ENCODE measurements at regions not wholly inside any gene's neighbourhood (a gene's known extent, or its start where the extent isn't known, plus 50 kb on each side); places are given as distances from the start of the nearest gene placed in this dataset.

DNA sequence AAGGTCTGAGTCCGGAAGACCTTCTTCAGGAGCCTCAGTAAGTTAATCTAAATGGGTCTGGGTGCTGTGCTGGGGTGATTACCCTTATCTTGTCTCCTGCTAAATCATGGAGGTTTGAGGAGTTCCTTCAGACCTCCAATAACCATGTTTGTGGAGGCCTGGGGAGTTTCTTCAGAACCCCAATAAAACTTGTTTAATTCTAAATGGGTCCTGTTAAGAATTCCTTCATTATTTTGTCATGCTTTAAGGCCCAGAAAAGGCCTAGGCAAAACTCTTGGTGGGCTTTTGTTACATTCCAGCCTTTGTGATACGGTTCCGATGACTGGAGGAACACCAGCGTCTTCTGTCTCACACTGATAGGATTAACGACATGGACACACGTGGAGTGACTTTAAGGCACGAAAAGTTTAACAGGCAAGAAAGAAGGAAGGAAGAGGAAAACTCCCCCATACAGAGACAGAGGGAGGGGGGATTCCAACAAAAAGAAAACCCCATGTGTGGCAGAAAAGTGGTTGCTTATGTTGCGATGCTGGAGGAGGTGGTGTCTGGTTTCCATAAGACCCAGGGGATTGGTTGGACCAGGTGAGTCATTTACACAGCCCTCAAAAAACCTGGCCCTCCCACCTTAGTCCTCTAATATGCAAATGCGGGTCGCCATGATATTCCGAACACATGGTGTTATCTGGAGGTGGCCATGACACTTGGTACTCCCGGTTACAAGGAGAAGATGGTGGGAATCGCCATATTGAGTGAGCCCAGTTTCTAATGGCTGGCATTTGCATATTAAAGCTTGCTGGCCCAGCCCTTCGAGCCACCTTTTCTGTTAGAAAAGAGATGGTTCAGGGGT is 72.6 kb upstream of the MFGE8 start:
- Histone ChIP-seq H3K4me3 (no peak overlapping the region), H3K27me3 (replicated peaks; ENCODE audit: insufficient read depth) (no peaks in the 10 kb centered on the region), H3K36me3 (no peaks in the 10 kb centered on the region), H3K9me3 (no peaks in the 10 kb centered on the region), H3K27ac (no peak overlapping the region), H3K4me1 (ENCODE audit: control insufficient read depth in 1 of 2, low read depth in 2 of 2) (peaks cover 3 to 15% of the 10 kb centered on the region in 2 donors)
- TF ChIP-seq, protein P1, sequence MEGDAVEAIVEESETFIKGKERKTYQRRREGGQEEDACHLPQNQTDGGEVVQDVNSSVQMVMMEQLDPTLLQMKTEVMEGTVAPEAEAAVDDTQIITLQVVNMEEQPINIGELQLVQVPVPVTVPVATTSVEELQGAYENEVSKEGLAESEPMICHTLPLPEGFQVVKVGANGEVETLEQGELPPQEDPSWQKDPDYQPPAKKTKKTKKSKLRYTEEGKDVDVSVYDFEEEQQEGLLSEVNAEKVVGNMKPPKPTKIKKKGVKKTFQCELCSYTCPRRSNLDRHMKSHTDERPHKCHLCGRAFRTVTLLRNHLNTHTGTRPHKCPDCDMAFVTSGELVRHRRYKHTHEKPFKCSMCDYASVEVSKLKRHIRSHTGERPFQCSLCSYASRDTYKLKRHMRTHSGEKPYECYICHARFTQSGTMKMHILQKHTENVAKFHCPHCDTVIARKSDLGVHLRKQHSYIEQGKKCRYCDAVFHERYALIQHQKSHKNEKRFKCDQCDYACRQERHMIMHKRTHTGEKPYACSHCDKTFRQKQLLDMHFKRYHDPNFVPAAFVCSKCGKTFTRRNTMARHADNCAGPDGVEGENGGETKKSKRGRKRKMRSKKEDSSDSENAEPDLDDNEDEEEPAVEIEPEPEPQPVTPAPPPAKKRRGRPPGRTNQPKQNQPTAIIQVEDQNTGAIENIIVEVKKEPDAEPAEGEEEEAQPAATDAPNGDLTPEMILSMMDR (IDR thresholded peaks at IDR 0.05), result no peak
- no peak for DNase-seq (ENCODE audit: low spot score)
- no peak for ATAC-seq (ENCODE audit: insufficient number of reproducible peaks, low FRiP score, low read depth)

DNA sequence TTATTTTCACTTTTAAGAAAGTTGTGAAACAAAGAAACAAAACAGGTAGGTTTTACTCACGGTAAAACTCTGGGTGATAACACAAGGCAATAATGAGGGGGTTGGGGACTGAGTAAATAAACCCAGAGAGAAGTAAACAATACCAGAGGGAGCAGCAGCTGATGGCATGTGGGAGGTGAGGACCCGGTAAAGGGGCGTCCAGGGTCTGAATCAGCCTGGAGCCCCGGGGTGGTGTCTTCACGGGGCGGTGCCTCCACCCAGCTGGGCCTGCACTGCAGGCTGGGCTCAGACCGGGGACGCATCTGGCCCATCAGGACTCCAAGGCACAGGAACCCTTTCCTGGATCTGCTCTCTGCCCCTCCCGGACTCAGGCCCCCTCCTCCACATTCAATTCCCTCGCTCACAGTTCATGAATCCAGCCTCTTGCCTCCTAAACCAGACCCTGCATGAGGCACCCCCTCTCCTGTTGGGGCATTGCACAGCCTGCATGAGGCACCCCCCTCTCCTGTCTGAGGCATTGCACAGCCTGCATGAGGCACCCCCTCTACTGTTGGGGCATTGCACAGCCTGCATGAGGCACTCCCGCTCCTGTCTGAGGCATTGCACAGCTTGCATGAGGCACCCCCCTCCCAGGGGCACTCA is 73.9 kb upstream of the MFGE8 start:
- no peak for ATAC-seq (ENCODE audit: insufficient number of reproducible peaks, low FRiP score, low read depth)
- Histone ChIP-seq H3K9me3 (no peaks in the 10 kb centered on the region), H3K27me3 (replicated peaks; ENCODE audit: insufficient read depth) (no peaks in the 10 kb centered on the region), H3K4me1 (ENCODE audit: control insufficient read depth in 1 of 2, low read depth in 2 of 2) (peaks cover 0 to 10% of the 10 kb centered on the region in 2 donors), H3K36me3 (no peaks in the 10 kb centered on the region), H3K4me3 (no peak overlapping the region), H3K27ac (no peak overlapping the region)
- DNase-seq (ENCODE audit: low spot score), result no peak
- TF ChIP-seq, protein P1 (IDR thresholded peaks at IDR 0.05), result no peak

DNA sequence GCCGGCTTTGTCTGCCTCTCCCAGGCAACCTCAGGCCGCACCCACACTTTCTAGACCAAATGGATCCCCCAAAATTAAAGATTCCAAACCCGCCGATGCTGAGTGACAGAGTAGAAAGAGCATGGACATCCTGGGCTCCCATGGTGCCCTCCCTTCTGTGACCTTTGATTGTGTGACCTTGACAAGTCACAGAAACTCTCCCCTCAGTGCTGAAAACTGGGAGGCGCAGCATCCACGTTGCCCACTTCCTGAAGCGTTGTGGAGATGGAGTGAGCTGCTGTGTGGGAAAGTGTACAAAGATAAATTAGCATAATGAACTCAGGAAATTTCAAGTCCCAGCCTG is 74.4 kb upstream of the MFGE8 start:
- DNase-seq (ENCODE audit: low spot score) (no peak), ATAC-seq (ENCODE audit: insufficient number of reproducible peaks, low FRiP score, low read depth) (no peak)
- TF ChIP-seq, protein P1 (IDR thresholded peaks at IDR 0.05), result no peak
- H3K4me3 ChIP-seq, result no peak overlapping the region
- no peaks in the 10 kb centered on the region for H3K9me3 ChIP-seq
- H3K4me1 ChIP-seq (ENCODE audit: control insufficient read depth in 1 of 2, low read depth in 2 of 2), result peaks cover 0 to 5% of the 10 kb centered on the region in 2 donors
- H3K36me3 ChIP-seq, result no peaks in the 10 kb centered on the region
- no peak overlapping the region for H3K27ac ChIP-seq
- no peaks in the 10 kb centered on the region for H3K27me3 ChIP-seq (replicated peaks; ENCODE audit: insufficient read depth)

DNA sequence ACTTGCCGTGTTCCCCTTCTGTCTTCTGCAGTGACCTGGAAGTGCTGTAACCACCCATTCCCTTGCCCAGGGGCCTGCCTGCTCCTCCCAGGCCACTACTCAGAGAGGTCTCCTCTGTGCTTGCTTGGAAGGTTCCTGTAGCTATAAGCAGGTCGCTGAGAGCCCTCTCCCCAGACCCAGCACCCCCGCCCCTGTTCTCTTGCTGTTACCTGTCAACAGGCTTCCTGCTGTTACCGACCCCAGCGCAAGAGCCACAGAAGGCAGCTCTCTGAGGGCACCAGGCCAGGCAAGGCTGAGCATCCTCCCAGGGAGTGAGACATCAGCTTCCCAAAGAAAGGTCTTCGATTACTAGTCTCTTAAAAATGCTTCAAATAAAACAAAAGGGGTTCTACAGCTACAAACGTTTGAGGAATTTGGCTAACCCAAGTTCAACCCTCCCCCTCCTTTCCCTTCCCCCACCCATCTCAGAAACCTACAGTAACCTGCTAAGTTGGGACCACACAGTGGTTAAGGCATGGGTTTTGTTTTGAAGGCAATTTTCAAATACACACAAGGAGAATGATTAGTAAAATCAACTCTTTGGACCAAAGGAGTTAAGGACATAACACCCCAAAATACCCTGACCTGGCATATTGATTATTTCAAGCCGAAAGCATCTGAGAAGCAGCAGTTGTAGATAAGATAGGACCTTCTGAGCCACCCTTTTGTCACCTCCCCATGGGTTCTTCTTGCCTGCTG is 74.9 kb upstream of the MFGE8 start:
- TF ChIP-seq, protein P1 (IDR thresholded peaks at IDR 0.05), result no peak
- Histone ChIP-seq H3K27ac (no peak overlapping the region), H3K4me3 (no peak overlapping the region), H3K27me3 (replicated peaks; ENCODE audit: insufficient read depth) (no peaks in the 10 kb centered on the region), H3K36me3 (no peaks in the 10 kb centered on the region), H3K4me1 (ENCODE audit: control insufficient read depth in 1 of 2, low read depth in 2 of 2) (peaks cover 0 to under 1% of the 10 kb centered on the region in 2 donors), H3K9me3 (no peaks in the 10 kb centered on the region)
- no peak for ATAC-seq (ENCODE audit: insufficient number of reproducible peaks, low FRiP score, low read depth)
- DNase-seq (ENCODE audit: low spot score), result no peak

DNA sequence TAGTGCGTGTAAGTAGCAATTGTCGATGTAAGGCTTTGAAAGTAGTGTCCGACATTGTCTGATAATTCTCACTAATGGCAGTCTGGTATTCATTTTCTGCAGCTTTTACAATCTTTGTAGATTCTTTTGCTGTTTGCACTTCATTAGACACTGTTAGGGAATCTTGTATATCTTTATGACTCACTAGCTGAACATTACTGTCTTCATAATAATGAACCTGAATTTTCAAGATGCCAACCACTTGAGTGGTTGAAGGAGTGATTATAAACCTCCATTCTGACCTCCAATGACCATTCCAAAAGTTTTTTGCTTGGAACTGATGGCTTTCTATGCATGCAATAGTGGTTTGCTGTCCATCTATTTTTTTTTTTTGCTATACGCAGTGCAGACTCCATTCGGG is 76.4 kb upstream of the MFGE8 start:
- no peak overlapping the region for H3K4me3 ChIP-seq
- no peak overlapping the region for H3K27ac ChIP-seq
- H3K27me3 ChIP-seq (replicated peaks; ENCODE audit: insufficient read depth), result no peaks in the 10 kb centered on the region
- ATAC-seq (ENCODE audit: insufficient number of reproducible peaks, low FRiP score, low read depth), result no peak
- TF ChIP-seq, protein P1 (IDR thresholded peaks at IDR 0.05), result no peak
- no peaks in the 10 kb centered on the region for H3K36me3 ChIP-seq
- no peaks in the 10 kb centered on the region for H3K9me3 ChIP-seq
- H3K4me1 ChIP-seq (ENCODE audit: control insufficient read depth in 1 of 2, low read depth in 2 of 2), result no peaks in the 10 kb centered on the region
- DNase-seq (ENCODE audit: low spot score), result no peak
